IMR-90 (cell line): ENCODE measurements at regions not wholly inside any gene's neighbourhood (a gene's known extent, or its start where the extent isn't known, plus 50 kb on each side); places are given as distances from the start of the nearest gene placed in this dataset.

Experiments
- ATAC-seq: fragments of 200-7000 bp; cut with Tn5 transposase; 2 replicates; pipeline ENCODE4 v1.9.1; 2020; ENCODE audit warnings: low read depth, mild to moderate bottlenecking, moderate library complexity
- BruUV-seq: library from RNA; stranded (reverse); fragments of 400-500 nt; replicated peaks from 2 replicates; lab custom pipeline; 2021; lab: Mats Ljungman, UMichigan
- CTCF ChIA-PET: fragments of 300-600 bp; formaldehyde crosslinking; extraction: SDS; loops from one replicate; lab custom pipeline; 2021; ENCODE audit warnings: antibody characterized with exemption; lab: Yijun Ruan, JAX
- POLR2A ChIA-PET: fragments of 300-600 bp; sonication (Branson Sonifier 250); formaldehyde crosslinking; loops from one replicate; lab custom pipeline; 2022; ENCODE audit warnings: antibody characterized with exemption; ENCODE audit not compliant: unreplicated experiment; lab: Charles Lee
- DNase-seq: peaks from one replicate; pipeline ENCODE4 v3.0.0; 2013
- H2AFZ ChIP-seq: replicated peaks from 2 replicates; pipeline ENCODE3; 2013; ENCODE audit warnings: low read length, mild to moderate bottlenecking; ENCODE audit not compliant: poor library complexity
- H2AK5ac ChIP-seq: 2 replicates; pipeline ENCODE4 v1.6.1; 2013; ENCODE audit warnings: low read depth, low read length, inconsistent platforms
- H2AK9ac ChIP-seq: replicated peaks from 2 replicates; pipeline ENCODE3; 2013; ENCODE audit warnings: mild to moderate bottlenecking, low read depth, low read length, moderate library complexity; ENCODE audit not compliant: poor library complexity
- H2BK120ac ChIP-seq: 2 replicates; pipeline ENCODE4 v1.6.1; 2013; ENCODE audit warnings: low read depth, low read length, inconsistent platforms
- H2BK15ac ChIP-seq: 3 replicates; pipeline ENCODE4 v1.6.1; 2013; ENCODE audit warnings: low read depth, low read length, inconsistent platforms
- H2BK20ac ChIP-seq: 2 replicates; pipeline ENCODE4 v1.6.1; 2013; ENCODE audit warnings: low read depth, mild to moderate bottlenecking, inconsistent platforms, low read length, moderate library complexity
- H2BK5ac ChIP-seq: 2 replicates; pipeline ENCODE4 v1.6.1; 2013; ENCODE audit warnings: mild to moderate bottlenecking, low read depth, low read length, inconsistent platforms; ENCODE audit not compliant: poor library complexity, severe bottlenecking
- H3K14ac ChIP-seq: replicated peaks from 2 replicates; pipeline ENCODE4 v1.6.1; 2013; ENCODE audit warnings: low read depth, low read length, inconsistent platforms
- H3K18ac ChIP-seq: 2 replicates; pipeline ENCODE4 v1.6.1; 2013; ENCODE audit warnings: low read depth, low read length, control low read depth
- H3K23ac ChIP-seq: 2 replicates; pipeline ENCODE4 v1.6.1; 2013; ENCODE audit warnings: low read depth, low read length, inconsistent platforms
- H3K27ac ChIP-seq: 2 replicates; pipeline ENCODE4 v1.5.1; 2013; ENCODE audit warnings: mild to moderate bottlenecking, control low read depth, low read length; ENCODE audit not compliant: insufficient read depth
- H3K27me3 ChIP-seq: 2 replicates; pipeline ENCODE4 v1.6.1; 2013; ENCODE audit warnings: low read length; ENCODE audit not compliant: control insufficient read depth, insufficient read depth
- H3K36me3 ChIP-seq: 2 replicates; pipeline ENCODE4 v1.6.1; 2013; ENCODE audit warnings: low read length, mixed read lengths; ENCODE audit not compliant: control insufficient read depth, insufficient read depth
- H3K4ac ChIP-seq: 2 replicates; pipeline ENCODE4 v1.6.1; 2013; ENCODE audit warnings: low read depth, low read length, inconsistent platforms
- H3K4me1 ChIP-seq: 2 replicates; pipeline ENCODE4 v1.6.1; 2013; ENCODE audit warnings: low read length, mixed read lengths; ENCODE audit not compliant: control insufficient read depth, insufficient read depth
- H3K4me2 ChIP-seq: 2 replicates; pipeline ENCODE4 v1.6.1; 2013; ENCODE audit warnings: low read depth, mild to moderate bottlenecking, control low read depth, low read length, moderate library complexity
- H3K4me3 ChIP-seq: 2 replicates; pipeline ENCODE4 v1.5.1; 2013; ENCODE audit warnings: low read depth, mild to moderate bottlenecking, control low read depth, low read length, moderate library complexity; ENCODE audit not compliant: insufficient read depth
- H3K56ac ChIP-seq: 2 replicates; pipeline ENCODE4 v1.6.1; 2013; ENCODE audit warnings: low read length, inconsistent platforms; ENCODE audit not compliant: insufficient read depth; ENCODE audit errors: extremely low read depth
- H3K79me1 ChIP-seq, 2 experiments: 2 replicates each; pipeline ENCODE4 v1.6.1; 2013; ENCODE audit warnings: low read length in 2 of 2, inconsistent platforms in 1 of 2, low read depth in 1 of 2
- H3K9ac ChIP-seq: 2 replicates; pipeline ENCODE4 v1.6.1; 2013; ENCODE audit warnings: low read depth, low read length, control low read depth
- H3K9me1 ChIP-seq: 2 replicates; pipeline ENCODE4 v1.6.1; 2013; ENCODE audit warnings: low read length, inconsistent platforms; ENCODE audit not compliant: insufficient read depth
- H3K9me3 ChIP-seq: 2 replicates; pipeline ENCODE4 v1.6.1; 2013; ENCODE audit warnings: low read length; ENCODE audit not compliant: control insufficient read depth, insufficient read depth
- H4K20me1 ChIP-seq: 2 replicates; pipeline ENCODE4 v1.6.1; 2013; ENCODE audit warnings: low read length, inconsistent platforms; ENCODE audit not compliant: insufficient read depth
- H4K5ac ChIP-seq: 2 replicates; pipeline ENCODE4 v1.6.1; 2013; ENCODE audit warnings: mild to moderate bottlenecking, low read depth, low read length, control low read depth
- H4K8ac ChIP-seq, 2 experiments: 2 replicates each; pipeline ENCODE4 v1.6.1; 2013; ENCODE audit warnings: low read depth in 2 of 2, low read length in 2 of 2, control low read depth in 1 of 2, inconsistent platforms in 1 of 2
- H4K91ac ChIP-seq: 2 replicates; pipeline ENCODE4 v1.6.1; 2013; ENCODE audit warnings: low read depth, low read length, inconsistent platforms; ENCODE audit not compliant: insufficient read depth
- BHLHE40 ChIP-seq: fragments of 150-350 bp; IDR thresholded peaks from 2 replicates; pipeline ENCODE4 v1.6.1; 2016; ENCODE audit warnings: mild to moderate bottlenecking, low read depth, low read length
- CEBPB ChIP-seq: IDR thresholded peaks from 2 replicates; pipeline ENCODE4 v1.6.1; 2012; ENCODE audit warnings: low read depth, low read length, improper control_type of control experiment
- CHD1 ChIP-seq: IDR thresholded peaks from 2 replicates; pipeline ENCODE4 v1.6.1; 2012; ENCODE audit warnings: low read depth, low read length, improper control_type of control experiment
- FOS ChIP-seq: fragments of 150-350 bp; IDR thresholded peaks from 2 replicates; pipeline ENCODE4 v1.6.1; 2016; ENCODE audit warnings: low read depth, low read length
- MAFK ChIP-seq: IDR thresholded peaks from 2 replicates; pipeline ENCODE4 v1.6.1; 2012; ENCODE audit warnings: low read depth, low read length, improper control_type of control experiment
- MAZ ChIP-seq: IDR thresholded peaks from 2 replicates; pipeline ENCODE4 v1.6.1; 2012; ENCODE audit warnings: low read depth, mild to moderate bottlenecking, low read length, improper control_type of control experiment, moderate library complexity, borderline replicate concordance
- MXI1 ChIP-seq: IDR thresholded peaks from 2 replicates; pipeline ENCODE4 v1.6.1; 2012; ENCODE audit warnings: low read depth, mild to moderate bottlenecking, low read length, moderate library complexity, borderline replicate concordance
- NFE2L2 ChIP-seq: fragments of 150-350 bp; IDR thresholded peaks from 2 replicates; pipeline ENCODE4 v1.6.1; 2016; ENCODE audit warnings: low read depth, mild to moderate bottlenecking, low read length
- POLR2A ChIP-seq: IDR thresholded peaks from 2 replicates; pipeline ENCODE4 v1.6.1; 2012; ENCODE audit warnings: mild to moderate bottlenecking, low read depth, low read length
- RAD21 ChIP-seq: IDR thresholded peaks from 2 replicates; pipeline ENCODE4 v1.6.1; 2012; ENCODE audit warnings: low read length, improper control_type of control experiment
- RCOR1 ChIP-seq: IDR thresholded peaks from 2 replicates; pipeline ENCODE4 v1.6.1; 2012; ENCODE audit warnings: mild to moderate bottlenecking, low read length, improper control_type of control experiment; ENCODE audit not compliant: insufficient replicate concordance
- RFX5 ChIP-seq: IDR thresholded peaks from 2 replicates; pipeline ENCODE4 v1.8.0; 2012; ENCODE audit warnings: low read depth, mild to moderate bottlenecking, low read length, moderate library complexity
- SMC3 ChIP-seq: fragments of 150-350 bp; IDR thresholded peaks from 2 replicates; pipeline ENCODE4 v1.6.1; 2016; ENCODE audit warnings: low read depth, mild to moderate bottlenecking, antibody characterized with exemption, low read length, moderate library complexity
- WGBS, 2 experiments: methylation state at CpG; one replicate each; pipeline versions ENCODE4 v1.1.5 to v1.1.7; 2013; ENCODE audit warnings: missing lambda C conversion rate in 2 of 2; ENCODE audit not compliant: insufficient read length in 1 of 2; ENCODE audit errors: extremely low coverage in 2 of 2; 5-methylcytosine and 5-hydroxymethylcytosine counted together
- dilution Hi-C: fragments of 300-500 bp; cut with HindIII; formaldehyde crosslinking; loops from one replicate; pipeline ENCODE4 v1.14.3; 2018; ENCODE audit warnings: low sequenced_read_pairs; ENCODE audit not compliant: unreplicated experiment
- in situ Hi-C: fragments of 300-500 bp; cut with MboI; formaldehyde crosslinking; loops from 3 replicates; pipeline ENCODE4 v1.14.3; 2019; ENCODE audit warnings: low sequenced_read_pairs, inconsistent platforms, mixed read lengths
- intact Hi-C: fragments of 100-400 bp; cut with micrococcal nuclease; formaldehyde crosslinking; loops from 2 replicates; pipeline ENCODE4 v1.10.0; 2022
- TF ChIP-seq, protein P1 (sequence below): conservative IDR thresholded peaks from 2 replicates; pipeline ENCODE4 v1.5.1; 2012; ENCODE audit warnings: mild to moderate bottlenecking, low read depth, low read length, improper control_type of control experiment
- TF ChIP-seq, protein P2 (sequence below): fragments of 150-350 bp; IDR thresholded peaks from 2 replicates; pipeline ENCODE4 v1.6.1; 2017; ENCODE audit warnings: mild to moderate bottlenecking, antibody characterized with exemption, low read length, low read depth
- TF ChIP-seq, protein P3 (sequence below): fragments of 150-350 bp; IDR thresholded peaks from 2 replicates; pipeline ENCODE4 v1.6.1; 2016; ENCODE audit warnings: low read depth, mild to moderate bottlenecking, low read length, moderate library complexity, borderline replicate concordance

DNA sequence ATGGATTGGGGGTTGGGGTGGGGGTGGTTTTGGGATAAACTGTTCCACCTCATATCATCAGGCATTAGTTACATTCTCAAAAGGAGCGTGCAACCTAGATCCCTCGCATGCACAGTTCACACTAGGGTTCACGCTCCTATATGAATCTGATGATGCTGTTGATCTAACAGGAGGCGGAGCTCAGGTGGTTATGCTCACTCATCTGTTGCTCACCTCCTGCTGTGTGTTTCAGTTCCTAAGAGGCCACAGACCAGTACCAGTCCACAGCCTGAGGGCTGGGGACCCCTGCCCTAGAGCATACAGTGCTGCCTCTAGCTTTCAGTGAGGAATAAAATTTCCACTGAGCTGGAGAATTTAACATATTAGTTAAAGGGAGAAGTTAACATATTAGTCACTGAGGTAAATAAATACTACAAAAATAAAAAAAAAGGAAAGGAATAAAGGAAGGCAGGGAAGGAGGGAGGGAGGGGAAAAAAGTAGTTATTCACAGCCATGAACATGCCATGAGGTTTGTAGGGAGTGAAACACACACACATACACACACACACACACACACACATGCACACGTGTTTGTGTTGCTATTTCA lies 612.7 kb upstream of the TBX3 start:
- Histone ChIP-seq H4K91ac (no peak overlapping the region), H4K8ac (no peak overlapping the region), H3K79me1 (no peaks in the 10 kb centered on the region), H3K27ac (no peak overlapping the region), H3K23ac (no peak overlapping the region), H3K4me1 (peaks cover 6% of the 10 kb centered on the region), H2AFZ (no peak overlapping the region), H3K18ac (no peak overlapping the region), H3K9me1 (no peaks in the 10 kb centered on the region; the same call in 1 of the 2 replicates), H2BK15ac (no peak overlapping the region), H3K27me3 (no peaks in the 10 kb centered on the region), H3K14ac (no peak overlapping the region), H2BK120ac (no peak overlapping the region), H4K20me1 (no peaks in the 10 kb centered on the region), H2BK5ac (no peak overlapping the region), H4K5ac (no peak overlapping the region), H3K9ac (no peak overlapping the region), H3K36me3 (no peaks in the 10 kb centered on the region), H2AK9ac (no peak overlapping the region), H3K4me3 (no peak overlapping the region), H3K4me2 (no peak overlapping the region), H2BK20ac (no peak overlapping the region), H3K9me3 (no peaks in the 10 kb centered on the region), H3K56ac (no peak overlapping the region), H3K4ac (no peak overlapping the region), H2AK5ac (no peak overlapping the region)
- dilution Hi-C loops, result no loop called here
- ChIA-PET POLR2A (no interaction called here), CTCF (no interaction called here)
- ATAC-seq (no peak), DNase-seq (no peak)
- intact Hi-C loops, result no loop called here
- in situ Hi-C loops, result no loop called here
- no CpG with 5 or more reads among the region's 5 CpGs for WGBS, 2 experiments
- no TSS peak for BruUV-seq
- TF ChIP-seq, protein P1, sequence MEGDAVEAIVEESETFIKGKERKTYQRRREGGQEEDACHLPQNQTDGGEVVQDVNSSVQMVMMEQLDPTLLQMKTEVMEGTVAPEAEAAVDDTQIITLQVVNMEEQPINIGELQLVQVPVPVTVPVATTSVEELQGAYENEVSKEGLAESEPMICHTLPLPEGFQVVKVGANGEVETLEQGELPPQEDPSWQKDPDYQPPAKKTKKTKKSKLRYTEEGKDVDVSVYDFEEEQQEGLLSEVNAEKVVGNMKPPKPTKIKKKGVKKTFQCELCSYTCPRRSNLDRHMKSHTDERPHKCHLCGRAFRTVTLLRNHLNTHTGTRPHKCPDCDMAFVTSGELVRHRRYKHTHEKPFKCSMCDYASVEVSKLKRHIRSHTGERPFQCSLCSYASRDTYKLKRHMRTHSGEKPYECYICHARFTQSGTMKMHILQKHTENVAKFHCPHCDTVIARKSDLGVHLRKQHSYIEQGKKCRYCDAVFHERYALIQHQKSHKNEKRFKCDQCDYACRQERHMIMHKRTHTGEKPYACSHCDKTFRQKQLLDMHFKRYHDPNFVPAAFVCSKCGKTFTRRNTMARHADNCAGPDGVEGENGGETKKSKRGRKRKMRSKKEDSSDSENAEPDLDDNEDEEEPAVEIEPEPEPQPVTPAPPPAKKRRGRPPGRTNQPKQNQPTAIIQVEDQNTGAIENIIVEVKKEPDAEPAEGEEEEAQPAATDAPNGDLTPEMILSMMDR, result no peak
- TF ChIP-seq MAZ, result no peak
- TF ChIP-seq RAD21, result no peak
- no peak for TF ChIP-seq POLR2A
- TF ChIP-seq BHLHE40, result no peak
- no peak for TF ChIP-seq RFX5
- TF ChIP-seq, protein P2, sequence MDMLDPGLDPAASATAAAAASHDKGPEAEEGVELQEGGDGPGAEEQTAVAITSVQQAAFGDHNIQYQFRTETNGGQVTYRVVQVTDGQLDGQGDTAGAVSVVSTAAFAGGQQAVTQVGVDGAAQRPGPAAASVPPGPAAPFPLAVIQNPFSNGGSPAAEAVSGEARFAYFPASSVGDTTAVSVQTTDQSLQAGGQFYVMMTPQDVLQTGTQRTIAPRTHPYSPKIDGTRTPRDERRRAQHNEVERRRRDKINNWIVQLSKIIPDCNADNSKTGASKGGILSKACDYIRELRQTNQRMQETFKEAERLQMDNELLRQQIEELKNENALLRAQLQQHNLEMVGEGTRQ, result no peak
- no peak for TF ChIP-seq MAFK
- TF ChIP-seq CEBPB, result no peak
- TF ChIP-seq FOS, result no peak
- no peak for TF ChIP-seq RCOR1
- no peak for TF ChIP-seq MXI1
- no peak for TF ChIP-seq SMC3
- TF ChIP-seq CHD1, result no peak
- TF ChIP-seq NFE2L2, result no peak
- TF ChIP-seq, protein P3, sequence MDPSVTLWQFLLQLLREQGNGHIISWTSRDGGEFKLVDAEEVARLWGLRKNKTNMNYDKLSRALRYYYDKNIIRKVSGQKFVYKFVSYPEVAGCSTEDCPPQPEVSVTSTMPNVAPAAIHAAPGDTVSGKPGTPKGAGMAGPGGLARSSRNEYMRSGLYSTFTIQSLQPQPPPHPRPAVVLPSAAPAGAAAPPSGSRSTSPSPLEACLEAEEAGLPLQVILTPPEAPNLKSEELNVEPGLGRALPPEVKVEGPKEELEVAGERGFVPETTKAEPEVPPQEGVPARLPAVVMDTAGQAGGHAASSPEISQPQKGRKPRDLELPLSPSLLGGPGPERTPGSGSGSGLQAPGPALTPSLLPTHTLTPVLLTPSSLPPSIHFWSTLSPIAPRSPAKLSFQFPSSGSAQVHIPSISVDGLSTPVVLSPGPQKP, result no peak
